Mucosa of descending colon (tissue), 3 donors: ENCODE measurements at regions not wholly inside any gene's neighbourhood (a gene's known extent, or its start where the extent isn't known, plus 50 kb on each side); places are given as distances from the start of the nearest gene placed in this dataset.

Experiments used
- ATAC-seq: fragments of 200-7000 bp; cut with Tn5 transposase; one replicate; pipeline ENCODE4 v1.9.1; 2020; ENCODE audit warnings: mild to moderate bottlenecking, moderate library complexity
- DNase-seq, 3 donors: peaks; one replicate each; pipeline ENCODE4 v3.0.0-alpha.2; 2020
- H3K36me3 ChIP-seq: fragments of 200-600 bp; one replicate; pipeline ENCODE4 v1.8.0; 2021; ENCODE audit warnings: low read depth, mild to moderate bottlenecking
- H3K4me1 ChIP-seq: fragments of 200-600 bp; one replicate; pipeline ENCODE4 v1.8.0; 2021; ENCODE audit warnings: low read depth, mild to moderate bottlenecking
- H3K4me3 ChIP-seq: fragments of 200-600 bp; one replicate; pipeline ENCODE4 v1.8.0; 2021; ENCODE audit warnings: mild to moderate bottlenecking
- H3K9me3 ChIP-seq: fragments of 200-600 bp; one replicate; pipeline ENCODE4 v1.8.0; 2021; ENCODE audit warnings: mild to moderate bottlenecking
- CTCF ChIP-seq: fragments of 200-600 bp; IDR thresholded peaks from one replicate; pipeline ENCODE4 v1.8.0; 2022; ENCODE audit warnings: antibody characterized with exemption, mild to moderate bottlenecking
- intact Hi-C, 2 donors: fragments of 100-400 bp; cut with DNase I in 1 of 2; cut with micrococcal nuclease in 1 of 2; formaldehyde crosslinking; loops; one replicate each; pipeline versions ENCODE4 v1.11.0 to v1.11.1; 2022; cut with DNase I, micrococcal nuclease
- donor health status: DM: no; HTN: no; CAD: no; lungs with moderate emphysema.
- donor health status: DM: no; HTN: no; CAD: no.
- donor health status: DM: no; HTN: yes; CAD: no.

GRCh38 chr15:72995849-72996248, 56.4 kb upstream of the NEO1 start:
- no peak for ATAC-seq
- intact Hi-C loops: no loop called here
- TF ChIP-seq CTCF: no peak

GRCh38 chr15:72994534-72995177, 57.6 kb upstream of the NEO1 start:
- DNase-seq (peak; percentile 79 to 84 (median 81)), ATAC-seq (peak; percentile 75)
- TF ChIP-seq CTCF: no peak
- Histone ChIP-seq H3K36me3 (no peaks in the 10 kb centered on the region), H3K4me3 (no peak overlapping the region), H3K9me3 (no peaks in the 10 kb centered on the region), H3K4me1 (peaks cover 18% of the 10 kb centered on the region)
- intact Hi-C loops: no loop called here

More at GRCh38 chr15:72995849-72996248, 56.4 kb upstream of the NEO1 start:
- H3K4me3 ChIP-seq: no peak overlapping the region
- DNase-seq: no peak
- H3K4me1 ChIP-seq: peaks cover 18% of the 10 kb centered on the region
- no peaks in the 10 kb centered on the region for H3K36me3 ChIP-seq
- H3K9me3 ChIP-seq: no peaks in the 10 kb centered on the region

- H3K4me3 ChIP-seq: no peak overlapping the region
- ATAC-seq: peak; percentile 31
- H3K9me3 ChIP-seq: no peaks in the 10 kb centered on the region
- DNase-seq: no peak
- peaks cover 11% of the 10 kb centered on the region for H3K4me1 ChIP-seq
- no peaks in the 10 kb centered on the region for H3K36me3 ChIP-seq
- intact Hi-C loops: no loop called here
- TF ChIP-seq CTCF: no peak
Observed at GRCh38 chr15:72992841-72993252, 59.4 kb upstream of the NEO1 start.

GRCh38 chr15:72991026-72991425, 61.2 kb upstream of the NEO1 start:
- peaks cover 11% of the 10 kb centered on the region for H3K4me1 ChIP-seq
- intact Hi-C loops: no loop called here
- no peak overlapping the region for H3K4me3 ChIP-seq
- DNase-seq (no peak), ATAC-seq (no peak)
- no peaks in the 10 kb centered on the region for H3K9me3 ChIP-seq
- no peaks in the 10 kb centered on the region for H3K36me3 ChIP-seq
- TF ChIP-seq CTCF: no peak

- no peak for DNase-seq
- no peak for TF ChIP-seq CTCF
- H3K9me3 ChIP-seq: no peaks in the 10 kb centered on the region
- H3K36me3 ChIP-seq: no peaks in the 10 kb centered on the region
- no peak overlapping the region for H3K4me3 ChIP-seq
- H3K4me1 ChIP-seq: no peaks in the 10 kb centered on the region
- intact Hi-C loops: no loop called here
- ATAC-seq: no peak
Observed at GRCh38 chr15:72983801-72984545, 68.3 kb upstream of the NEO1 start.
